Nephron (organoid): ENCODE measurements at regions not wholly inside any gene's neighbourhood (a gene's known extent, or its start where the extent isn't known, plus 50 kb on each side); places are given as distances from the start of the nearest gene placed in this dataset.

Source experiments
- H3K27ac Mint-ChIP-seq, 3 experiments: 2 replicates each; pipeline ENCODE4 v1.8.0; 2020; ENCODE audit warnings: mixed read lengths in 3 of 3, mild to moderate bottlenecking in 2 of 3, moderate library complexity in 1 of 3
- H3K27me3 Mint-ChIP-seq: 2 replicates; pipeline ENCODE4 v1.8.0; 2021; ENCODE audit warnings: low read depth, mild to moderate bottlenecking, moderate library complexity, mixed read lengths
- H3K36me3 Mint-ChIP-seq: 2 replicates; pipeline ENCODE4 v1.8.0; 2020; ENCODE audit warnings: low read depth, mixed read lengths
- H3K4me1 Mint-ChIP-seq: 2 replicates; pipeline ENCODE4 v1.8.0; 2020; ENCODE audit warnings: mixed read lengths
- H3K4me3 Mint-ChIP-seq, 3 experiments: 2 replicates each; pipeline ENCODE4 v1.8.0; 2020; ENCODE audit warnings: mild to moderate bottlenecking in 3 of 3, mixed read lengths in 3 of 3, moderate library complexity in 2 of 3
- H3K9me3 Mint-ChIP-seq: 2 replicates; pipeline ENCODE4 v1.8.0; 2020; ENCODE audit warnings: mixed read lengths
- CTCF ChIP-seq, 3 experiments: fragments of 200-600 bp; sonication (generic); IDR thresholded peaks; one replicate each; pipeline ENCODE4 v1.5.0; 2021; ENCODE audit warnings: antibody characterized with exemption in 3 of 3; ENCODE audit not compliant: unreplicated experiment in 3 of 3

- no peaks in the 10 kb centered on the region for H3K4me1 Mint-ChIP-seq
- H3K27me3 Mint-ChIP-seq: peaks cover 9% of the 10 kb centered on the region
- H3K9me3 Mint-ChIP-seq: peaks cover 21% of the 10 kb centered on the region
- H3K27ac Mint-ChIP-seq: no peak overlapping the region
- no peak overlapping the region for H3K4me3 Mint-ChIP-seq
- peaks cover 4% of the 10 kb centered on the region for H3K36me3 Mint-ChIP-seq
- no peak for TF ChIP-seq CTCF (IDR thresholded peaks at IDR 0.05; ENCODE audit: unreplicated experiment in 3 of 3)
Observed at GRCh38 chr7:35454575-35455385, 200.9 kb upstream of the TBX20 start.

GRCh38 chr7:35450456-35451214 lies 196.7 kb upstream of the TBX20 start:
- Mint-ChIP-seq H3K4me1 (no peaks in the 10 kb centered on the region), H3K9me3 (no peaks in the 10 kb centered on the region), H3K36me3 (no peaks in the 10 kb centered on the region), H3K27me3 (peaks cover 9% of the 10 kb centered on the region), H3K27ac (no peak overlapping the region), H3K4me3 (no peak overlapping the region)
- TF ChIP-seq CTCF (IDR thresholded peaks at IDR 0.05; ENCODE audit: unreplicated experiment in 3 of 3): no peak

- H3K4me1 Mint-ChIP-seq: no peaks in the 10 kb centered on the region
- no peaks in the 10 kb centered on the region for H3K36me3 Mint-ChIP-seq
- H3K27me3 Mint-ChIP-seq: no peaks in the 10 kb centered on the region
- no peak for TF ChIP-seq CTCF (IDR thresholded peaks at IDR 0.05; ENCODE audit: unreplicated experiment in 3 of 3)
- no peak overlapping the region for H3K4me3 Mint-ChIP-seq
- H3K27ac Mint-ChIP-seq: no peak overlapping the region
- H3K9me3 Mint-ChIP-seq: no peaks in the 10 kb centered on the region
Observed at GRCh38 chr7:35448486-35448885, 194.6 kb upstream of the TBX20 start.

GRCh38 chr7:35446091-35446490 lies 192.2 kb upstream of the TBX20 start:
- no peaks in the 10 kb centered on the region for H3K9me3 Mint-ChIP-seq

GRCh38 chr7:35437619-35438275 lies 183.8 kb upstream of the TBX20 start:
- H3K9me3 Mint-ChIP-seq: no peaks in the 10 kb centered on the region
- H3K27ac Mint-ChIP-seq: no peak overlapping the region
- no peak overlapping the region for H3K4me3 Mint-ChIP-seq
- no peak for TF ChIP-seq CTCF (IDR thresholded peaks at IDR 0.05; ENCODE audit: unreplicated experiment in 3 of 3)
- peaks cover 8% of the 10 kb centered on the region for H3K27me3 Mint-ChIP-seq
- H3K4me1 Mint-ChIP-seq: no peaks in the 10 kb centered on the region
- no peaks in the 10 kb centered on the region for H3K36me3 Mint-ChIP-seq

More at GRCh38 chr7:35446091-35446490, 192.2 kb upstream of the TBX20 start:
- no peak for TF ChIP-seq CTCF (IDR thresholded peaks at IDR 0.05; ENCODE audit: unreplicated experiment in 3 of 3)
- Mint-ChIP-seq H3K4me3 (no peak overlapping the region), H3K36me3 (no peaks in the 10 kb centered on the region), H3K27me3 (no peaks in the 10 kb centered on the region), H3K4me1 (no peaks in the 10 kb centered on the region), H3K27ac (no peak overlapping the region)
